Kasumi-1 (cell line): ENCODE measurements at regions not wholly inside any gene's neighbourhood (a gene's known extent, or its start where the extent isn't known, plus 50 kb on each side); places are given as distances from the start of the nearest gene placed in this dataset.
A peak's percentile ranks its signal among the peaks of the same experiment; 100 is the strongest.
"Not testable (repeated sequence)": the region's sequence is repeated elsewhere in the genome, so short reads cannot be mapped to it uniquely, and the experiment has no call there.

Experiments
- DNase-seq, 2 experiments: peaks; one replicate each; lab custom pipeline; 2025; lab: John Stamatoyannopoulos, UW

DNA sequence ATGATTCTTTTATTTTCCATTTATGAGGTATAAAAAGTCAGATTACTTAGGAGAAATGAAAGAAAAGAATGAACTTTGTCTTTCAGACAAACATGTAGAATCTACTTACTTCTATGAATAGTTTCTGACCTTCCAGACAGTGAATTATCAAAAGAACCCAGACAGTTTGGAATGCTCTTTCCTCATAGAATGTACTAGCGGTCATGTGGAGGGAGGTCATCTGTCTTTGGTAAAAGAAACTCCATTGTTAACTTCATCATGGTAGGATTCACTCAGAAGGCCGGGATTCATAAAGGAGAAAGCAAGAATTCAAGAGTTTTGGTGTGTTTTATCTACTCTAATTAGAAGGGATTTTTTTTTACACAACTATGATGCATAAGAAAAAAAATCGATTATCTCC lies 144.8 kb upstream of the ZNF804B start:
- DNase-seq: no peak

GRCh38 chr7:88610942-88611341 lies 148.6 kb upstream of the ZNF804B start:
- no peak for DNase-seq

GRCh38 chr7:88600695-88601094 lies 158.8 kb upstream of the ZNF804B start:
- DNase-seq: no peak

GRCh38 chr7:88599528-88599927 lies 160.0 kb upstream of the ZNF804B start:
- DNase-seq: no peak

DNA sequence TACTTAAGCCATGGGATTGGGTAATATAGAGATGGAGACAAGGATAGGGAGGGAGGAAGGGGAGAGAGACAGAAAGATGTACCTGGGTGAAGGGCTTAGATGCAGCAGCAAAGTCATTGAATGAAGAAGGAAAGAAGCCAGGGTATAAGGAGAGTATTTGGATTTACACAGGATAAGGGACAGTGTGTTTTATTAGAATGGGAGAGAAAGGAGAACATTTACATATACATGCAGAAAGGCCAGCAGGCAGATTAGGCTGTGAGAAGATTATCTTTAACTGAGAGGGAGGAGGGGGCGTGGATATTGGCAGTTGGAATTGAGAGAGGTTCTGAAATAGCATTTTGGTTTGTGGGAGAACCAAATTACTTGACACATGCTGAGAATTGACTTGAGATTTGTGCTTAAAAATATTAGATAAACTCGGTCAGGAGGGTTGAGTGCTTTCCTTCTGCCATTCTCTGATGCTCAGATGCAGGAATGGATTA lies 161.5 kb upstream of the ZNF804B start:
- DNase-seq: no peak

DNA sequence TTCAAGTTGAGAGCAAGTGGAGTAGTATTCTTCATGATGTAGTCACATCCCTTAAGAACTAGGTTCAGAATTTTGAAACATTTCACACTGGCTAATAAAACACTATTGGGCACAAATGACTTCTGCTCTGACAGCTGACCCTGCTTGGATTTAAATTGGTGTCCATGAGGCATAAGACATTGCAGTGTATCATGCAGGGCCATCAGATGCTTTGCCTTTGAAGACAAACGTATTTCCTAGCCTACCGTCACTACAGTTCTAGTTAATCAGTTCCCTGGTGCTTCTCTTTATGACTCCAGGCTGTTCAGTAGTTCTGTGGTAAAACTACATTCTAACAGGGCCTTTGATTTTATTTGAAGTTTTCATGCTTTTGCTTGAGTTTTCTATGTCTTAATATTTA lies 168.5 kb upstream of the ZNF804B start:
- no peak for DNase-seq

GRCh38 chr7:88589927-88590326 lies 169.6 kb upstream of the ZNF804B start:
- no peak for DNase-seq

- no peak for DNase-seq
Measured at GRCh38 chr7:88586890-88587289, 172.6 kb upstream of the ZNF804B start.

DNA sequence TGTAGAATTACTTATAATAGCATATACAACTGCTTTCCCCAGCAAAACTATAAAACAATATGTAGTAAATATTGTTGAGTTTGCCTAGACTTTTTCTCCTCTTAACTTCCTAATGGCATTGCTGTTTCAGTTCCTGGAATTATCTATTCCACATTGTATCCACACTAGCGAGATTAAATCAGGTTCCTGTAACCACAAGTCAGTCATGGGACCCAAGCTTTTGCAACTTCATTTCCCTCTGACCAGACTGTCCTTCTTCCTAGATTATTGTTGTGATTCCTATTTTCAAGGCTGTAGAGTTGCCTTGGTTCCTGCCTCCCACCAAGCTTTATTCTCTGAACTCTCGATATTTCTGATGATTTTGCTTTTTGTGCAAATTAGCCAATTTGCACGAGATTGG lies 173.3 kb upstream of the ZNF804B start:
- no peak for DNase-seq

- DNase-seq: no peak
Measured at GRCh38 chr7:88576720-88577119, 182.8 kb upstream of the ZNF804B start.

- DNase-seq: no peak
Measured at GRCh38 chr7:88566162-88566729, 193.3 kb upstream of the ZNF804B start.

GRCh38 chr7:88565401-88565800 lies 194.1 kb upstream of the ZNF804B start:
- no peak for DNase-seq

DNA sequence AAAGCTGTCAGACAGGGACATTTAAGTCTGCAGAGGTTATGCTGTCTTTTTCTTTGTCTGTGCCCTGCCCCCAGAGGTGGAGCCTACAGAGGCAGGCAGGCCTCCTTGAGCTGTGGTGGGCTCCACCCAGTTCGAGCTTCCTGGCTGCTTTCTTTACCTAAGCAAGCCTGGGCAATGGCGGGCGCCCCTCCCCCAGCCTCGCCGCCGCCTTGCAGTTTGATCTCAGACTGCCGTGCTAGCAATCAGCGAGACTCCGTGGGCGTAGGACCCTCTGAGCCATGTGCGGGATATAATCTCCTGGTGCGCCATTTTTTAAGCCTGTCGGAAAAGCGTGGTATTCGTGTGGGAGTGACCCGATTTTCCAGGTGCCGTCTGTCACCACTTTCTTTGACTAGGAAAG lies 203.1 kb upstream of the ZNF804B start:
- not testable (repeated sequence) for DNase-seq

GRCh38 chr7:88554847-88555246 lies 204.7 kb upstream of the ZNF804B start:
- DNase-seq: not testable (repeated sequence)

DNA sequence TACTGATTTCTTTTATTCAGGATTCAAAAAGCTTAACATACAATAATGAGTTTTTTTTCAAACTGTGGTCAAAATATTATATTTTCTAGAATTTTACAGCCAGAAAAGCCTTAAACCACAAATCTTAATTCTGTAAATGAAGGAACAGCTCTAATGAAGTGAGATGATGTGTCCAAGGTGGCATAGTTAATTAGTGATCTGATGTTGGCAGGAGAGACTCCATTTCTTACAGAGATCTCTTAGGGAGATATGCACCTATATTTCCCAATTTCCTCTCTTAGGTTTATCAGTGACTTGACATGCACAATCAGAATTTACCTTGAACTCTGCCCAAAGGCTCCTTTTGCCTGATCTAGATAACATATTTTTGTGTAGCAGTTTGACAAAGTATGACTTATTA lies 211.1 kb upstream of the ZNF804B start:
- DNase-seq: no peak

DNA sequence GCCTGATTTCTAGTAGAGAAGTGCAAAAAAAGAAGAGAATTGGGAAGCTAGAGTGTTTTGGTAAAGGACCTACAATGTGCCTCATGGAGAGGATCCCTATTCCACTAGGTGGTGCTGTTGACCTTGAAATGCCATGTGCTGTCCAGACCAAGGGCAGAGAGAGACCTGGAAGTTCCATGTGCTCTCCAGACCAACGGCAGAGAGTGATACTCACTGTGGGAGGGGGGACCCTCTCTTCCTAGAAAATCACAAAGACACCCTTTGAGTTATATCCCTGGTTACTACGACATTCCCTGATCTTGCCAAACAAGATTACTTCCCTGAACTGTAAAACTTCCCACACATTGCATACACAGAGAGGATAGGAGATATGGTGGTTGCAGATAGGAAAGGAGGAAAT lies 212.7 kb upstream of the ZNF804B start:
- DNase-seq: peak; percentile 21 to 37

DNA sequence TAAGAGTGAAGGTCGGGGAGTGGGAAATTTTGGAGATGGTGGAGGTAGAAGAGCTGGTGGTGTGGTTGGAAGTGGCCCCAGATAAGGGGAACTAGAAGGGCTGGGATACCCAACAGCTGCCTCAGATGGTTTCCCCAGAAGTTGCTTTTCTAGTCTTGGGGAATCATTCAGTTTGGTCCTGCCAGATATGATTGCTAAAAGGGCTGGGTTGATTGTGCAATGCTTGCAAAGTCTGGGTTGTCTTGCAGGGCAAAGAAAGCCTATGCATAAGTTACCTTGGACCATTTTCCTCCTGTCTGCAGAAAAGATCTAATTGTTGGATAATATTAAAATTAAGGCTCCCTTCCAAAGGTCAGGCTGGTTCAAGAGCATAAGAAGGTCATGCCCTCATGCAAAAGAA lies 213.8 kb upstream of the ZNF804B start:
- no peak for DNase-seq

DNA sequence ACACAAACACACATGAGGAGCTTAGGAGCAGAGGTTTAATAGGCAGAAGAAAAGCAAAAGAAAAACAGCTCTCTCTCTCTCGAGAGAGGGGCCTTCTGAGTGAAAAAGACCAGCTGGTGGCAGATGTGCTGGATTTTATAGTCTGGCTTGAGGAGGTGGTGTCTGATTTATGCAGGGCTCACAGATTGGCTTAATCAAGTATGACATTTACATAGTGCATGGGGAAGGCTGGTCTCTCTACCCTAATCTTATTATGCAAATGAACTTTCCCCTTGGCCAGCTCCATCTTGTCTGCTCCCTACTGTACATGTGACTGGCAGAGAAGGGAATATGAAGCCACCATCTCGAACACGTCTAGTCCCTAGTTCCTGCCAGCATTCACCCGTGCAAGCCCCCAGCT lies 219.5 kb upstream of the ZNF804B start:
- no peak for DNase-seq

DNA sequence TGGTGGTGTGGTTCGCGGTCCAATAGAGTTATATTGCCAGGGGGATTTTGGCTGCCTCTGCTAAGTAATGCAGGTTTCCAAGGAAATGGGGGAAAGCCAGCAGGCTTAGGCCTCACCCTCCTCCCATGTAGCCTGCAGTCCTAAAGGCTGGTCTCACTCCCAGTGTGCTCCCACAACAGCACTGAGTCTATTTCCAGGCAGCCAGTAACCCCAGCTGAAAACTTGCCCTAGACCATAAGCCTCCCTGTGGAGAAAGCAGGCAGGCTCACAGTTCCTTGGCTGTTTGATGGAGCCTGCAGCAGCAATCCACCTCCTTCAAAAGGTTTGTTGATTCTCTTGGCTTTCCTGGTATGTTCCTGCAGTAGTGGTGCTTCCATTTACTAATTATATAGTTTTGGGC lies 220.0 kb upstream of the ZNF804B start:
- DNase-seq: no peak

GRCh38 chr7:88523645-88524044 lies 217.0 kb upstream of the STEAP4 start:
- no peak for DNase-seq

GRCh38 chr7:88522771-88523293 lies 216.1 kb upstream of the STEAP4 start:
- no peak for DNase-seq

DNA sequence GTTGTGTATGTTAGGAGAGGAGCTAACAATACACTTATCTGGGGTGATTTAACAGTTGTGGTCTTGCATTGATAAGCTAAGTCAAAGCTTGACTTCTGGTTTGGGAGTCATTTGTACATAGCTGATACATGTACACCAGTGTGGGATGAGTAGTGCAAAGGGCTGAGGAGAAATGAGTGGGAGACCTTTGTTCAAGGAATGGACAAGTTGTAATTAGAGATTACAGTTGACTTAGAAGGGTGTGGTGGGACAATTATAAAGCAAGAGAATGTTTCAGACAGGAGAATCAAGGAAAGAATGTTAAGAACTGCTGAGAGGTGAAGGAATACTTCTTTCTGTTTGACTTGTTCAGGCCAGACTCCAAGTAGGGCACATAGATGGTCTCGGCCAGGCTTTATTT lies 209.7 kb upstream of the STEAP4 start:
- no peak for DNase-seq

DNA sequence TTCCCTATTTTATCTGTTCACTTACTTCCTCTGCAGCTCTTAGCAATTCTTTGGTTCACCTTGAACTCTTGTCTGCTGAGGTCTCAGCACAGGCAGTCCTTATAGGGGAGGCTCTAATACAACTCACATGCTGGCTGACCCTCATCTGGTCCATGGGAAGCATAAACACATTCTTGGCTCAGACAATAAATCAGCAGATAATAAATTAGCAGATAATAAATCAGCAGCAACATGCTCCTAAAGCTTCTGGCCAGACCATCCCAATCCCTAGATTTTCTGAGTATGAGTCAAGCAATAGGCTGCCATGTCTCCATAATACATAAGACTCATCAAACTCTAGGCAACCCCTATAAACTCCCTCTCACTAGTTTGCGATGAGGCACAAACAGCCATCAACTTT lies 208.6 kb upstream of the STEAP4 start:
- no peak for DNase-seq

GRCh38 chr7:88509341-88509740 lies 202.6 kb upstream of the STEAP4 start:
- DNase-seq: no peak
